NB4 (cell line): ENCODE measurements at regions not wholly inside any gene's neighbourhood (a gene's known extent, or its start where the extent isn't known, plus 50 kb on each side); places are given as distances from the start of the nearest gene placed in this dataset.

Source experiments
- DNase-seq: peaks from one replicate; pipeline ENCODE4 v3.0.0; 2010; ENCODE audit warnings: low read depth
- H3K4me3 ChIP-seq: one replicate; pipeline ENCODE4 v1.5.1; 2011; ENCODE audit warnings: mild to moderate bottlenecking, low read depth, low read length, moderate library complexity
- CTCF ChIP-seq: IDR thresholded peaks from one replicate; pipeline ENCODE4 v1.5.1; 2012; ENCODE audit warnings: low read depth, low read length
- MAX ChIP-seq: IDR thresholded peaks from 2 replicates; pipeline ENCODE4 v1.6.1; 2011; ENCODE audit warnings: low read depth, low read length
- MYC ChIP-seq: IDR thresholded peaks from 2 replicates; pipeline ENCODE4 v1.6.1; 2011; ENCODE audit warnings: low read depth, low read length
- POLR2A ChIP-seq: IDR thresholded peaks from 2 replicates; pipeline ENCODE4 v1.6.1; 2011; ENCODE audit warnings: mild to moderate bottlenecking; ENCODE audit not compliant: insufficient read length; ENCODE audit errors: extremely low read depth

DNA sequence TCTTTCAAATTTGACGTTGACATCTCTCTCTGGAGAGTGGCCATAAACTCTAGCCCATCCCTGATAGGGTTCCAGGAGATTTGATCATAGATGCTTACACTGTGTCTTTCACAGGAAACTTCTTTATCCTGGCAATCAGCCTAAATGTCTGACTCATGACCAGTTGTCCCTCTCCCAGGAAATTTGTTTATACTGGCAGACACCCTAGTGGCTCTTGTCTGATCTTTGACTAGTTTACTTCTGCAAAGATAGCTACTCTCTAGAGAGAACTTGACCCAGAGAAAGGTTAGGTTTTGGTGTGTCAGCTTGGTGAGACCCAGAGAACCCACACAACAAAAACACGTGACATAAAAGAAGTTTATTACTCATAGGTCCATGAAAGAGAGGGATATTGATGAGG, 509.8 kb downstream of the CENPC start:
- no peak overlapping the region for H3K4me3 ChIP-seq
- TF ChIP-seq MYC (no peak), CTCF (no peak), POLR2A (no peak), MAX (no peak)
- DNase-seq = no peak

DNA sequence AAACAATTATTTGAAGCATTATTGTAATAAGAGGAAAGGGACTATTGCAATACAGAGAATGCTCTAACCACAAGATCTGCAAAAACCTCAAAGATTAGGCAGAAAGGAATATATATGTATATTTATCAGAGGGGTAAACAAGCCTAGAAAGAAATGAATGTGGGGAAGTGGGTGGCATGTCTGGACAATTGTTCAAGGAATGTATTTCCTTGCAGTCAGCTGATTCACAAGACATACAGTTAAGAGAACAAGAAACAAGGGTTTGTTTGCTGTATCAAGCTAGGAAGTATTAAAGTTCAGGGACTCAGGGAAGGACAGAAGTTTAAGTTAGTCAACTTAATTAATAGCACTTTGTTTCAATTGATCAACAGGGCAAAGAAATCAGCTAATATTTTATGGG, 514.7 kb downstream of the CENPC start:
- DNase-seq = no peak
- H3K4me3 ChIP-seq = no peak overlapping the region
- TF ChIP-seq CTCF (no peak), MAX (no peak), MYC (no peak), POLR2A (no peak)

DNA sequence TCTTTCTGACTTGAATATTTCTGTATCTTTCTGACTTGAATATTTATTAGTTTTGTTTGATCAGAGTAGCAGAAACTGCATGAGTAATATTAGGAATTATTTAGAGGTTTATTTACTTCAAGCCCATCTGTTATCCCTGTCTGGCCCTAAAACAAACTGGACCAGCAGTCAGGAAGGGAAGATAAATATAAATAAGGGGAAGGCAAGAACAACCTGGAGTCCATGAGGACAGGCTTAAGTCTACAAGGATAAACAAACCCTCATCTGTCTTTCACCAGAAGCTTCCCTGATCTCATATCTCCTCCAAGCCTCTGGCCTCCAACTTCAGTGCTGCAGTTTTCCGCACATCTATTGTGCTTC, 524.9 kb downstream of the CENPC start:
- no peak overlapping the region for H3K4me3 ChIP-seq
- TF ChIP-seq POLR2A = no peak
- no peak for DNase-seq

- no peak overlapping the region for H3K4me3 ChIP-seq
- no peak for TF ChIP-seq CTCF
- TF ChIP-seq MYC = no peak
- TF ChIP-seq MAX = no peak
- no peak for TF ChIP-seq POLR2A
- DNase-seq = no peak
Observed at GRCh38 chr4:67019686-67020437, 525.4 kb downstream of the CENPC start.

GRCh38 chr4:67014592-67014991, 530.7 kb downstream of the CENPC start:
- H3K4me3 ChIP-seq = no peak overlapping the region
- TF ChIP-seq MYC = no peak
- TF ChIP-seq POLR2A = no peak
- no peak for TF ChIP-seq CTCF
- no peak for TF ChIP-seq MAX
- no peak for DNase-seq

DNA sequence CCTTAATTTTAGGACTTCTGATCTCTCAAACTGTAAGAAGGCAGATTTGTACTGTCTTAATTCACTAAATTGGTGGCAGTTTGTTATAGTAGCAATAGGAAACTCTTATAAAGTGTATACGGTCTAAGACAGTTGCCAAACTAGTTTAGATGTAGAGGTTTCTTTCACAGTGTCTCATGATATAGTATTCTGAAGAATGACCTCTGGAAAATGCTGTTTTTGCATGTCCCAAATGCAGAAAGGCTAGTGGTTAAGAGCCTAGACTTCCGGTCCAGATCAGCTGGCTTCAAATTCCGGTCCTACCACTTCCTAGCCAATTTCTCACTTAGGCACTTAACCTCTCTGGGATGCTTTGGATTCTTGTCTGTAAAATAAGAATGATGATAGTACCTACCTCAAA, 538.5 kb downstream of the CENPC start:
- no peak overlapping the region for H3K4me3 ChIP-seq
- no peak for DNase-seq
- TF ChIP-seq MYC (no peak), CTCF (no peak), POLR2A (no peak), MAX (no peak)
